ENCODE measurements at regions not wholly inside any gene's neighbourhood (a gene's known extent, or its start where the extent isn't known, plus 50 kb on each side); places are given as distances from the start of the nearest gene placed in this dataset.

DNA sequence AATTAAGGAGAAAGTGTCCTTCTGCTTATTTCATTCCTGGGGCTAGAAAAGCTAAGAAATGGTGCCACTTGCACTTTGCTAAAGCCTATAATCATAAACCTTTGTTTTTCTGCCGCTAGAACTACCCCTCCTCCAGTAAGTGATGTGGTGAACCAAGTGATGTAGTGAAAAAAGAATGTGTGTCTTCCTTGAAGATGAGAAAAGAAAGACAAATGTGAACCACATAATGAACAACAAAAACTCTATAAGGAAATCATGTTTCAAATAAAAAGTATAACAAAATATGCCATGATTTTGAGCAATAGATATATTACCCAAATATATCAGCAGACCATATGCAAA is 179.0 kb upstream of the SGCD start:
- DNase-seq (ENCODE audit: low read depth): no peak

DNA sequence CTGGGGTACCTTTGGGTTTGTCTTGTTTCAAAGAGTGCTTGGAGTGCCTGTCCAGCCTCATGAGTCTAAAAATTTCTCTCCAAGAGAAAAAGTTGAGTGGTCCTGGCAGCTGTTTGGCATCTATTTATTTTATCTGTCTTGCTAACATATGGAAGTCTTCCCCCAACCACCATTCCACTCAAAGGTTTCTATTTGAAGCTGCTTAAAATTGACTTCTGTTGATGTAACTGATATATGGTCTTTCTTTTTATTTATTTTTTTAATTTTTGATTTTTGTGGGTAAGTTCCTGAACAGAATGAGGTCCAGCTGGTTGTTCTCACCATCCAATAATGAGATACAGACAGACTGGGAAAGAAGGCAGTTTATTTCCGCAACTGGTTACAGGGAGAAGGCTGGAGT is 178.7 kb upstream of the SGCD start:
- no peak for DNase-seq (ENCODE audit: low read depth)

DNA sequence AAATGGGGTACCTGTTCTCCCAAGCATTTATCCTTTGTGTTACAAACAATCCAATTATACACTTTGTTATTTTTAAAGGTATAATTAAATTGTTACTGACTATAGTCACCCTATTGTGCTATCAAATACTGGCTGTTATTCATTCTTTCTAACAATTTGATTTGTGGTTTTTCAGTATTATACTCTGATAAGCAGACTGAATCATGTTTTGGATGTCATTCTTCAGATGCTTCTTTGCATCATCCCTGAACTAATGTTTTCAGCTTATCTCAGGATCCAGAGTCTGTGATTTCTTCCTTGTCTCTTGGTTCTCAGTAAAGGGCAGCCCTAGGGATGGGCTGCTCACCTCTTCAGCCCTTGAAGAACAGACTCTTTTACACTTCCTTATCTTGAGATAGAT is 177.8 kb upstream of the SGCD start:
- DNase-seq (ENCODE audit: low read depth): no peak

GRCh38 chr5:156153602-156154001 is 173.4 kb upstream of the SGCD start:
- DNase-seq (ENCODE audit: low read depth): no peak

DNA sequence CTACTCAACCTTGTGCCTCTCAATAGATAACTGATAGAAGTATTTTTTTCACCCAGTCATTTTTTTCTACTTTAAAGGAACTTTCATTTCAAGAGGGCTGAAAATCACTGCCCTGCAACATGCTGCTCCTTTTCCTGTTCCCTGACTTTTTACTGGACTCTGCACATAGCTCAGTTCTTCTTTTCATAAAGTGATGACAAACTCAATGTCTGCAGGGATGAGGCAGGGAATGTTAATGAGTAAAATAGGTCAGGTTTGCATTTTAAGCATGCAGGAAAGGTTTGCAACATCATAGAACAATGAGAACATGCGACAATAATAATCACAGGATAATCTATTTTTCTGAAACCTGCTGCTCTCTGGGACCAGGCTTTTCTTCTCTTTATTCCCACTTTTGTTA is 172.2 kb upstream of the SGCD start:
- DNase-seq (ENCODE audit: low read depth): no peak

GRCh38 chr5:156155598-156155997 is 171.4 kb upstream of the SGCD start:
- DNase-seq (ENCODE audit: low read depth): no peak

DNA sequence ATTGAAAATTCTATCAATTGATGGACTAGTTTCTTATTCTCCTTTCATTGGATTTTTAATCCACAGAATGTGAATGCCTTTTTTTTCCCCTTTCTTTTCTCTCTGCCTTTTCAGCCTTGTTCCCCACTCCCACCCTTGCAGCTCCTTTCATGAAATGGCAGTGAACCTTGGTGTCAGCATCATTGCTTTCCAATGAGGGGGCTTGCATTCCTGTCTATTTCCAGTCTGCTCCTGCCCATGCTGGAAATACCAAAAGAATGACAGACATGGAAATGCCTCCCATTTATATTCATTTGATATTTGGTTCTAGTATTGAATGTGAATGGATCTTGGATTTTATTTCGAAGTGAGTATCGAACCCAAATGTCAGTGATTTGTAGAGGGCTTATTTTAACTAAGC is 162.7 kb upstream of the SGCD start:
- DNase-seq (ENCODE audit: low read depth): no peak

DNA sequence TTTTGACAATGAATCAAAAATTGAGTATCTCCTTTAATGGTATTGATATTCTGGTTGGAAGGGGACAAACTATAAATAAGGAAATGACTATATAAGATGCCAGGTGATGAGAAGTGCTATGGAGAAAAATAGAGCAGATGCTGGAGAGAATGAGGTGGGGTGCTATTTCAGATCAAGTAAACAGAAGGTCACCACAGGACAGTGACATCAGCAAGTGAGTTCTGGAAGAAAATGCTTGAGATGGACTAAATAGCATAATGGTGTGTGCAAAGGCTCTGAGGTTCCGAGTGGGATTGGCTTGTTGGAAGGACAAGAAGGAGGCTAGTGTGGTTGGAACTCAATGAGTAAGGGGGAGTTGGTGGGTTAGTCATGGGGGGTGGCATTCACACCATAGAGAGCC is 157.5 kb upstream of the SGCD start:
- DNase-seq (ENCODE audit: low read depth): no peak

- no peak for DNase-seq (ENCODE audit: low read depth)
These were observed 156.5 kb upstream of the SGCD start for GRCh38 chr5:156170351-156170961.

DNA sequence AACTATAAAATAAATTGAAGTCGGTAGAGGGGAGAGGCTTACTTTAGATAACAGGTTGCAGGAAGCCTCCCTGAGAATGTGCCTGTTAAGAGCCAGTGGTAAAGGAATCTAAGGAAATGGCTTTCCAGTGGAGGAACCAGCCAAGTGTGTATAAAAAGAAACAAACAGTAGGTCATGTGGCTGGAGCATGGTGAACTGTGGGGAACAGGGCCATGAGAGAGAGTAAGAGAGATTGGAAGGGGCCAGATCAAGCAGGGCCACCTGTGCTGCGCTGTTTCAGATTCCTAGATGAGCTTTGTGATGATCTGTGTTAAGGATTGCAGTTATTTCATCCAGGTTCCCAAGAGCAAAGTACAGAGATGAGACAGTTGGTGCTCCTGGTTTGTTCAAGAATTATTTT is 152.7 kb upstream of the SGCD start:
- DNase-seq (ENCODE audit: low read depth): no peak

DNA sequence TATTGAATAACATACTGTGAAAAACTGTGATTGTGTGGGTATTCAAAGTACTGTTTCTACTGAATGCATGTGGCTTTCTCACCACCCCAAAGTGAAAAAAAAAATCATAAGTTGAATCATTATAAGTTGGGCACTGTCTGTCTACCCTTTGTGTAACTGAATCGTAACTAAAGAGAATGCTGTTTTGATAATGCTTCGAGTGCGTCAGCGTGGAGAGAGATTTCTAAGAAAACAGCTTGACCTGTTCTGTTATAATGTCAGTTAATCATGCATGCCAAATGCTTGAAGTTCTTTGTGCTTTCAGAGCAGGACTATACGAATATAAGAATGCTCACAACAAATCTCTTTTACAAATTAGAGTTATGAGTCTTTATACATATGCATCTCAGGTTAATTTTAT is 148.8 kb upstream of the SGCD start:
- no peak for DNase-seq (ENCODE audit: low read depth)

DNA sequence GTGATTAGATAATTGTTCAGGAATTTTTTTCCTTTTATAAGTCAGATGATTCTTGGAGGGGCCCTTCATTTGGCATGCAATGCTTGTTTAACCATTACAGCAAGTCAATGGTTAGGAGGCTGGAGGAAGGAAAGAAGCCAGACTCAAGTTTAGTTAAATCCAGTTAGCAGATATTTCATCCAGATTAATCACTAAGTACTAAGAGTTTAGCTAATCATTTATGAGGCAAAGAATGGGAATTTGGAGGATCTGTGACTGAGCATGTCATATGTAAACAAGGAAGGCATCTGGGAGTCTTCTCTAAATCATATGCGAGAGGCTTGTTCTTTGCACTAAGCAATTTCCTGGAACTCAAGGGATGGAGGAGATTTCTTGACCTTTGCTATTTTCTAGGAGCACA is 145.3 kb upstream of the SGCD start:
- no peak for DNase-seq (ENCODE audit: low read depth)

DNA sequence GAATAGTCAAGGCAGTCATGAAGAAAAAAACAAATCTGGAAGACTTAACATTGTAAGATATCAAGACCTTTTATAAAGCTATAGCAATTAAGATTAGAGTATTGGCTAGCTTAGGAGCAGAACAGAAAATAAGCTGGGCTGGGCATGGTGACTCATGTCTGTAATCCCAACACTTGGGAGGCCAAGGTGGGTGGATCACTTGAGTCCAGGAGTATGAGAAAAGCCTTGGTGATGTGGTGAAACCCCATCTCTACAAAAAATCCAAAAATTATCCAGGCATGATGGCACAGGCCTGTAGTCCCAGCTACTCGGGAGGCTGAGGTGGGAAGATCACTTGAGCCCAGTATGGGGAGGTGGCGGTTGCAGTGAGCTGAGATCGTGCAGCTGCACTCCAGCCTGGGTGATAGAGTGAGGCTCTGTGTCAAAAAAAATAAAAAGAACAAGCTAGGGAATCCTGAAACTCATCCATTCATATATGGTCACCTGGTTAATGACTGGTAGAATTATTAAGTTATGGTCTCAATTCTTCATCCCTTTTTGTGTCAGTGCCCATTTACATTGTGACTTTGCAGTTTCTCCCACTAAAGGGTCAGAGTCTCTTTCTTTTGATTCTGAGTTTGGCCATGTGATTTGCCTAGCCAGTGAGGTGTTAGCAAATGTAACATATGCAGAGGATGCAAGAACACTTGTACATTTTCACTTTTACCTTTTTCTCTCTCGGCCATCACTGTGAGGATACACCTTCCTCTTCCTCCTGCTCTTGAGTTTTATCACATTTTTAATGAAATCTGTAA is 144.6 kb upstream of the SGCD start:
- no peak for DNase-seq (ENCODE audit: low read depth)

- DNase-seq (ENCODE audit: low read depth): no peak
These were observed 140.2 kb upstream of the SGCD start for GRCh38 chr5:156186760-156187159.

DNA sequence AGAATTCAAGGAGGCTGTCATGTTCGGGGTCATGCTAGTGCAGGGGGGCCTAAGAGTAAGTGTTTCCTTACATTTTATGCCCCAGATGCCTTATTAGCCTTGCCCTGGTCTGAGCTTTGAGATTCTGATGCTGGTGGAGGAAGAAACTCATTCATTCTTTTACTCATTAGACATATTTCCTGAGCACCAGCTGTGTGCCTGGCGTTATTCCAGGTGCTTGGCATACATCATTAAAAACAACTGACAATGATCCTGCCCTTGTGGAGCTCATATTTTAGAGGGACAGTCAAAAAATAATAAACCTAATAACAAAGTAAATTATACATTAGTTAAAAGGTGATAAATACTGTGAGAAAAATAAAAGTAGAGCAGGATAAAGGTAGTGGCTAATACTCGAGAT is 138.9 kb upstream of the SGCD start:
- no peak for DNase-seq (ENCODE audit: low read depth)

- DNase-seq (ENCODE audit: low read depth): no peak
These were observed 137.3 kb upstream of the SGCD start for GRCh38 chr5:156189628-156190027.

DNA sequence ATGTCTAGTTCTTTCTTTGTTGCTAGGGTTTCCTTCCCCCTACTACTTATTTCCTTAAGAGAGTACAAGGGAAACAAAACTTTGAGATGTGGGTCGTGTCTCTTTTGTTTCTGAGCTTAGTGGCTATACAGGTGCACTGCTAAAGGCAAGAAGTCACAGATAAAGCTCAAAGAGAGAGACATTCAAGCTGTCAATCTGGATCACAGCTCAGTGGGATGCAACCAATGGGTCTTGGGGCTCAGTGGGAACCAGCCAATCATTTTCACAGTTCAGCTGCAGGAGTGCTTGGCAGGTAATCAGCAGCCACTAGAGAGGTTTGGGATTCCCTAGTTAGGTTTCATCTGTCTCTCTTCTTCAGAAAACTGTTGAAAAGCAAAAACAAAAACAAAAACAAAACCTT is 135.4 kb upstream of the SGCD start:
- no peak for DNase-seq (ENCODE audit: low read depth)

GRCh38 chr5:156197042-156197635 is 129.8 kb upstream of the SGCD start:
- DNase-seq (ENCODE audit: low read depth): no peak

- no peak for DNase-seq (ENCODE audit: low read depth)
These were observed 127.9 kb upstream of the SGCD start for GRCh38 chr5:156199045-156199444.

DNA sequence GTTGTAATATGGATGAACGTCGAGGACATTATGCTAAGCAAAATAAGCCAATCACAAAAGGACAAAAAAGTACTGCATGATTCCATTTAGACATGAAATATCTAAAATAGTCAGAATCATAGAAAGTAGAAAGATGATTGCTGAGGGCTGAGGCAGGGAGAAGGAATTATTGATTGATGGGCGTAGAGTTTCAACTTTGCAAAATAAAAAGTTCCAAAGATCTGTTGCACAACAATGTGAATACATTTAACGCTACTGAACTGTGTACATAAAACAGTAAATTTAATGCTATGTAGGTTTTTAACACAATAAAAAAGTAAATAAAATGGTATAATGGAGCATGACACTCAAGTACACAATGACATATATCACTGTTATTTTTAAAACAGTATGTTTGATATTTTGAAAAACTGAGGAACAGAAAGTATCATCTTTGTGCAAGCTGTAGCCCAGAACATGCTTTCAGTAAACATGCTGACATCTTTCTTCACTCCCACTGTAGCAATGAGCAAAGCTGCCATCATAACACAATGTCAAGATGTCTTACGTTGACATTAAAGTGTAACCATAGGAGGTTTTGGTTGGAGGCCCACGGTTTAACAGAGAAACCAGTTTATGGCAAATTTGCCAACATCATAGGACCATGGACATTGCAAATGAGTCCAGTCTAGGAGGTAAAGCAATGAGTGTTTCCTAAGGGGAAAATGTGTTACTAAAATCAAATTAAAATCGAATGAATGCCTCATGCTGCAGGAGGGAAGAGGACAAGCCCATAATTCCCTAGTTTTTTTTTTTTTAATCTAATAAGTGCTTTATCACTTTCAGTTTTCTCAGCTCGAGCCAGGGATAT is 125.8 kb upstream of the SGCD start:
- no peak for DNase-seq (ENCODE audit: low read depth)

DNA sequence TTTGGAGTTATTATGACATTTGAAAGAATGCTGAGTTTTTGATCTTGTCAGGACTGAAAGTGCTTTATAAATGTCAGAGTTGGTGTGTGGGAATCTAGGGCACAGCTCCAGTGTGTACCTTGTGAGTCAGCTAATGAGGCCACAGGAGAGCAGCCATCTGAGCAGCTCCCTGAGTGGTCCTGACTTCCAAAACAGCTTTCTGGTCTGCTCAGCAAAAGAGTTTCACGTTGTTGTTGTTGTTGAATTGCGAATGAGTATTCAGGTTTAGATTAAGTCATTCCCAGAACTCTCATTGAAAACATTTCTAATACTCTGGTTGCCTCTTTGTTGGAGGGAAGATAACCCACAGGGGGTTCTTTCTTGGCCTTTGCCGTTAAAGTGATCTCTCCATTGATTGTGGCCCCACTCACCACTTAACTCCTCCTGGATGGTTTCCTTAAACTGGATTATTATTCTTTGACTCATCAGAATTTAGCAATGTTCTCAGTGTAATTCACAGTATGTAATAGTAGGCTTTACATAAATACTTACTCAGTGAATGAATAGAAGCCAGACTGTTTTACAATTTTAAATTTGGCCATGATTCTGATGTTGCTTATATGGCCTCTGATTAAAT is 125.1 kb upstream of the SGCD start:
- no peak for DNase-seq (ENCODE audit: low read depth)

GRCh38 chr5:156208271-156208670 is 118.7 kb upstream of the SGCD start:
- DNase-seq (ENCODE audit: low read depth): no peak
